Upper lobe of left lung (tissue), 6 donors: ENCODE measurements at regions not wholly inside any gene's neighbourhood (a gene's known extent, or its start where the extent isn't known, plus 50 kb on each side); places are given as distances from the start of the nearest gene placed in this dataset.

ENCODE experiments used
- ATAC-seq, 2 donors: fragments of 200-7000 bp; cut with Tn5 transposase; one replicate each; pipeline ENCODE4 v1.9.1; 2022; ENCODE audit warnings: mild to moderate bottlenecking in 2 of 2, moderate library complexity in 2 of 2; ENCODE audit not compliant: low FRiP score in 2 of 2
- DNase-seq, 2 donors: peaks; one replicate each; pipeline ENCODE4 v3.0.0-alpha.2; 2019 to 2020
- H3K27ac ChIP-seq, 4 donors: fragments of 200-600 bp; sonication (generic); one replicate each; pipeline ENCODE4 v1.5.1; 2016 to 2019
- H3K27me3 ChIP-seq, 4 donors: fragments of 200-600 bp; sonication (generic); one replicate each; pipeline ENCODE4 v1.5.1; 2017 to 2019
- H3K36me3 ChIP-seq, 4 donors: fragments of 200-600 bp; sonication (generic); one replicate each; pipeline ENCODE4 v1.5.1; 2016 to 2019
- H3K4me1 ChIP-seq, 4 donors: fragments of 200-600 bp; sonication (generic); one replicate each; pipeline ENCODE4 v1.5.1; 2018 to 2019
- H3K4me3 ChIP-seq, 4 donors: fragments of 200-600 bp; sonication (generic); one replicate each; pipeline ENCODE4 v1.5.1; 2017 to 2019; ENCODE audit warnings: mild to moderate bottlenecking in 2 of 4, moderate library complexity in 1 of 4
- H3K9me3 ChIP-seq, 4 donors: fragments of 200-600 bp; sonication (generic); one replicate each; pipeline ENCODE4 v1.5.1; 2018 to 2019
- EP300 ChIP-seq, 4 donors: sonication (generic); formaldehyde crosslinking; IDR thresholded peaks; one replicate each; pipeline ENCODE4 v1.5.1; 2017; ENCODE audit warnings: antibody characterized with exemption in 4 of 4, control low read depth in 2 of 4
- POLR2A ChIP-seq, 4 donors: fragments of 450-650 bp; IDR thresholded peaks; one replicate each; pipeline ENCODE4 v1.5.1; 2016 to 2017; ENCODE audit warnings: antibody characterized with exemption in 4 of 4, mild to moderate bottlenecking in 2 of 4
- POLR2AphosphoS5 ChIP-seq, 2 donors: sonication (generic); formaldehyde crosslinking; IDR thresholded peaks; one replicate each; pipeline ENCODE4 v1.5.1; 2017; ENCODE audit warnings: antibody characterized with exemption in 2 of 2
- WGBS, 2 donors: methylation state at CpG; one replicate each; pipeline ENCODE4 v1.1.5; 2017 to 2018; 5-methylcytosine and 5-hydroxymethylcytosine counted together
- TF ChIP-seq, protein P1 (sequence below), 6 experiments: fragments of 450-650 bp in 4 of 6; fragments of 200-600 bp in 2 of 6; sonication (generic) in 2 of 6; IDR thresholded peaks; one replicate each; pipeline ENCODE4 v1.5.1; 2016 to 2019; ENCODE audit warnings: antibody characterized with exemption in 6 of 6
- donor health status: DM: no; HTN: no; CAD: no; lungs with moderate emphysema.
- donor health status: DM: no; HTN: yes; CAD: no; lungs with severe emphysema.

DNA sequence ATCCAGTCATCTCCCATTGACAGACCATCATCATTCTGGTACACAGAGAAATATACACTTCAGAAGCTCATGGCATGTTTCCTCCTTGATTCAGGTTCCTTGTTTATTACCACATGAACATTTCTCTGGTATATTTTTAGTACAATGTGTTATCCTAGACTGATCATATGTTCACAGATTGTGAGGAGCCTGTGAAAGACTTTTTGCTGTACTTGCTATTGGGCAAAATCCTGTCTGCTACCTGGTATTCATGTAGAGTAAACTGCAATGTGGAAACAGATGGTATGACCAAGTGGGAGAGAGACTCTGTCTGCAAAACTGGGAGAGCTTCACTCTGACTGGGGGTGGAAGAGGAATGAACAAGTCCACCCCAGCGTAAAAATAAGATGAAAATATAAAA lies 657.2 kb downstream of the IRS1 start:
- WGBS, 2 donors = 82 to 83% methylated on average over 1 of the region's 1 CpG
- no peak for TF ChIP-seq POLR2AphosphoS5 (IDR thresholded peaks at IDR 0.05)
- no peak for TF ChIP-seq POLR2A (IDR thresholded peaks at IDR 0.05)
- no peak for TF ChIP-seq EP300 (IDR thresholded peaks at IDR 0.05)
- TF ChIP-seq, protein P1, sequence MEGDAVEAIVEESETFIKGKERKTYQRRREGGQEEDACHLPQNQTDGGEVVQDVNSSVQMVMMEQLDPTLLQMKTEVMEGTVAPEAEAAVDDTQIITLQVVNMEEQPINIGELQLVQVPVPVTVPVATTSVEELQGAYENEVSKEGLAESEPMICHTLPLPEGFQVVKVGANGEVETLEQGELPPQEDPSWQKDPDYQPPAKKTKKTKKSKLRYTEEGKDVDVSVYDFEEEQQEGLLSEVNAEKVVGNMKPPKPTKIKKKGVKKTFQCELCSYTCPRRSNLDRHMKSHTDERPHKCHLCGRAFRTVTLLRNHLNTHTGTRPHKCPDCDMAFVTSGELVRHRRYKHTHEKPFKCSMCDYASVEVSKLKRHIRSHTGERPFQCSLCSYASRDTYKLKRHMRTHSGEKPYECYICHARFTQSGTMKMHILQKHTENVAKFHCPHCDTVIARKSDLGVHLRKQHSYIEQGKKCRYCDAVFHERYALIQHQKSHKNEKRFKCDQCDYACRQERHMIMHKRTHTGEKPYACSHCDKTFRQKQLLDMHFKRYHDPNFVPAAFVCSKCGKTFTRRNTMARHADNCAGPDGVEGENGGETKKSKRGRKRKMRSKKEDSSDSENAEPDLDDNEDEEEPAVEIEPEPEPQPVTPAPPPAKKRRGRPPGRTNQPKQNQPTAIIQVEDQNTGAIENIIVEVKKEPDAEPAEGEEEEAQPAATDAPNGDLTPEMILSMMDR (IDR thresholded peaks at IDR 0.05) = no peak
- H3K36me3 ChIP-seq = no peaks in the 10 kb centered on the region

DNA sequence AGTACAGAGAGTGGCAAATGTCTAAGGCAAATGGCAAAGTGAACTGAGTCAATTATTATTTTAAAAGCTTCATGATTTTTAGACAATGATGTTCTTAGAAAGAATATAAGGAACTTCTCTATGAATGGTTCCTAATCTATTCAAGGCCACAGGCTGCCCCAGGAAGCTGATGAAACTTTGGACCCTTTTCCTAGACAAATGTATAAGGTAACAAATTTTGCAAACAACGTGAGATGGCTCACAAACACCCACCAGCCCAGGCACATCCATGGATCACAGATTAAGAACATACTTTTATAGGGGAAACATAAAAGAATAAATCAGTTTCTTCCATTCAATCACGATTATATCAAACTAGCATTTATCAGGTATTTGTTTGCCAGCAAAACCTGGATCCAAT lies 659.0 kb downstream of the IRS1 start:
- DNase-seq (no peak), ATAC-seq (no peak)
- WGBS, 2 donors = 71 to 85% methylated on average over 2 of the region's 2 CpGs
- Histone ChIP-seq H3K36me3 (no peaks in the 10 kb centered on the region), H3K27ac (no peak overlapping the region), H3K4me3 (no peak overlapping the region), H3K9me3 (no peaks in the 10 kb centered on the region), H3K4me1 (peaks cover 0 to 7% (median 0%) of the 10 kb centered on the region in 4 donors), H3K27me3 (no peaks in the 10 kb centered on the region)
- TF ChIP-seq POLR2A (IDR thresholded peaks at IDR 0.05) (no peak), POLR2AphosphoS5 (IDR thresholded peaks at IDR 0.05) (no peak), EP300 (IDR thresholded peaks at IDR 0.05) (no peak)
- TF ChIP-seq, protein P1 (IDR thresholded peaks at IDR 0.05) = no peak

More for the DNA sequence above, 657.2 kb downstream of the IRS1 start:
- Histone ChIP-seq H3K27me3 (no peaks in the 10 kb centered on the region), H3K4me1 (peaks cover 0 to under 1% (median 0%) of the 10 kb centered on the region in 4 donors), H3K9me3 (no peaks in the 10 kb centered on the region), H3K4me3 (no peak overlapping the region), H3K27ac (no peak overlapping the region)
- DNase-seq (no peak), ATAC-seq (no peak)

DNA sequence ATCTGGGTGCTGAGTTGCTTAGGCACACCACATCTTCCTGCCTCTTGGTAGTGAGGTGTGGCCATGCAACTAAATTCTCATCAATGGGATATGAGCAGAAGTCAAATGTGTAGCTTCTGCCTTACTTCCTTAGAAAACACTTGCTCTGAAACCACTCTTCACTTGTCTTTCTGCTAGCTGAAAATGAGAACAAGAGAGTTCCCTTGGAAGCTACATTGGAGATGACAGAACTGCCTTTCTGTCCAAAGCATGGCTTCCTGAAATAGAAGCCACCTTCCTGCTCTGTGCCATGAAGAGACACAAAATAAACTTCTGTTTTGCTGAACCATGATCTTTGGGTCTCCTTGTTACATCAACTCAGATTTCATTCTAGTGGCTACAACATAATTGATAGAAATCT lies 659.9 kb downstream of the IRS1 start:
- no peaks in the 10 kb centered on the region for H3K9me3 ChIP-seq
- no peak overlapping the region for H3K27ac ChIP-seq
- TF ChIP-seq EP300 (IDR thresholded peaks at IDR 0.05) (no peak), POLR2A (IDR thresholded peaks at IDR 0.05) (no peak), POLR2AphosphoS5 (IDR thresholded peaks at IDR 0.05) (no peak)
- TF ChIP-seq, protein P1 (IDR thresholded peaks at IDR 0.05) = no peak
- ATAC-seq = no peak
- DNase-seq = no peak
- no peaks in the 10 kb centered on the region for H3K36me3 ChIP-seq
- no peaks in the 10 kb centered on the region for H3K27me3 ChIP-seq
- H3K4me1 ChIP-seq = peaks cover 0 to 7% (median 0%) of the 10 kb centered on the region in 4 donors
- no peak overlapping the region for H3K4me3 ChIP-seq

GRCh38 chr2:226137201-226137811 lies 662.3 kb downstream of the IRS1 start:
- 42 to 50% methylated on average over 4 of the region's 4 CpGs for WGBS, 2 donors
- peaks cover 0 to 7% (median 0%) of the 10 kb centered on the region in 4 donors for H3K4me1 ChIP-seq
- no peaks in the 10 kb centered on the region for H3K36me3 ChIP-seq
- TF ChIP-seq, protein P1 (IDR thresholded peaks at IDR 0.05) = no peak
- TF ChIP-seq EP300 (IDR thresholded peaks at IDR 0.05) = no peak
- TF ChIP-seq POLR2AphosphoS5 (IDR thresholded peaks at IDR 0.05) = no peak
- TF ChIP-seq POLR2A (IDR thresholded peaks at IDR 0.05) = no peak
- ATAC-seq (peak in 1 of 2 donors; percentile 66), DNase-seq (no peak)
- no peaks in the 10 kb centered on the region for H3K9me3 ChIP-seq
- no peaks in the 10 kb centered on the region for H3K27me3 ChIP-seq
- H3K4me3 ChIP-seq = no peak overlapping the region
- peak overlapping the region in 2 of 4 donors; percentile 37 to 50 for H3K27ac ChIP-seq

DNA sequence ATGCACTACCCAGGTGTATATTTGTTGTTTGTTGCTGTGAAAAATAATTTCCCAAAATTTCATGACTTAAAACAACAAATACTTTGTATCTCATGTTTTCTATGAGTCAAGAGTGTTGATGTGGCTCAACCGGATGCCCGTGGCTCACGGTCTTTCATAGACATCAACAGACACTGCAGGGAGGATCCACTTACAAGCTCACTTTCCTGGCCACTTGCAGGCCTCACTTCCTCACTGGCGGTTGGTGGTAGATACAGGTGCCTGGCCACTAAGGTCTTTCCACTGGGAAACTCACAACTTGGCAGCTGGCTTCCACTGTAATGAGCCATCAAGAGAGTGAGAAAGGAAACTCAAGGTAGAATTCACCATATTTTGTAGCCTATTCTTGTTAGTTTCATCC lies 662.9 kb downstream of the IRS1 start:
- H3K4me1 ChIP-seq = peaks cover 0 to 7% (median under 1%) of the 10 kb centered on the region in 4 donors
- H3K9me3 ChIP-seq = no peaks in the 10 kb centered on the region
- no peaks in the 10 kb centered on the region for H3K36me3 ChIP-seq
- H3K4me3 ChIP-seq = no peak overlapping the region
- 61 to 70% methylated on average over 4 of the region's 4 CpGs for WGBS, 2 donors
- ATAC-seq (peak in 1 of 2 donors; percentile 43), DNase-seq (peak in 1 of 2 donors; percentile 44)
- TF ChIP-seq, protein P1 (IDR thresholded peaks at IDR 0.05) = no peak
- no peak for TF ChIP-seq POLR2A (IDR thresholded peaks at IDR 0.05)
- no peak for TF ChIP-seq POLR2AphosphoS5 (IDR thresholded peaks at IDR 0.05)
- TF ChIP-seq EP300 (IDR thresholded peaks at IDR 0.05) = no peak
- no peaks in the 10 kb centered on the region for H3K27me3 ChIP-seq
- H3K27ac ChIP-seq = peak overlapping the region in 3 of 4 donors; percentile 23 to 50 (median 37)
